ENCODE measurements at regions not wholly inside any gene's neighbourhood (a gene's known extent, or its start where the extent isn't known, plus 50 kb on each side); places are given as distances from the start of the nearest gene placed in this dataset.
"Not testable (repeated sequence)": the region's sequence is repeated elsewhere in the genome, so short reads cannot be mapped to it uniquely, and the experiment has no call there.

GRCh38 chr2:128505575-128506526, 187.2 kb upstream of the HS6ST1 start:
- DNase-seq (ENCODE audit: low read depth in 2 of 2) = no peak

GRCh38 chr2:128506534-128506933, 187.9 kb upstream of the HS6ST1 start:
- no peak for DNase-seq (ENCODE audit: low read depth in 2 of 2)

GRCh38 chr2:128510701-128511397, 192.2 kb upstream of the HS6ST1 start:
- peak; percentile 42 for DNase-seq (ENCODE audit: low read depth in 2 of 2)

- no peak for DNase-seq (ENCODE audit: low read depth in 2 of 2)
These were observed 193.2 kb upstream of the HS6ST1 start for GRCh38 chr2:128511731-128512378.

GRCh38 chr2:128512379-128513115, 193.9 kb upstream of the HS6ST1 start:
- DNase-seq (ENCODE audit: low read depth in 2 of 2) = no peak

- DNase-seq (ENCODE audit: low read depth in 2 of 2) = no peak
These were observed 194.7 kb upstream of the HS6ST1 start for GRCh38 chr2:128513116-128513960.

- no peak for DNase-seq (ENCODE audit: low read depth in 2 of 2)
These were observed 195.3 kb upstream of the HS6ST1 start for GRCh38 chr2:128513961-128514283.

GRCh38 chr2:128514555-128514955, 195.9 kb upstream of the HS6ST1 start:
- DNase-seq (ENCODE audit: low read depth in 2 of 2) = no peak

GRCh38 chr2:128516938-128517337, 198.3 kb upstream of the HS6ST1 start:
- DNase-seq (ENCODE audit: low read depth in 2 of 2) = no peak

GRCh38 chr2:128519028-128519427, 200.4 kb upstream of the HS6ST1 start:
- DNase-seq (ENCODE audit: low read depth in 2 of 2) = not testable (repeated sequence)

- DNase-seq (ENCODE audit: low read depth in 2 of 2) = no peak
These were observed 201.0 kb upstream of the HS6ST1 start for GRCh38 chr2:128519517-128520215.

- no peak for DNase-seq (ENCODE audit: low read depth in 2 of 2)
These were observed 201.7 kb upstream of the HS6ST1 start for GRCh38 chr2:128520340-128520739.

GRCh38 chr2:128520791-128521190, 202.1 kb upstream of the HS6ST1 start:
- DNase-seq (ENCODE audit: low read depth in 2 of 2) = no peak

GRCh38 chr2:128521482-128521881, 202.8 kb upstream of the HS6ST1 start:
- DNase-seq (ENCODE audit: low read depth in 2 of 2) = no peak

- DNase-seq (ENCODE audit: low read depth in 2 of 2) = no peak
These were observed 204.2 kb upstream of the HS6ST1 start for GRCh38 chr2:128522829-128523228.

GRCh38 chr2:128523457-128523856, 204.8 kb upstream of the HS6ST1 start:
- no peak for DNase-seq (ENCODE audit: low read depth in 2 of 2)

GRCh38 chr2:128524183-128524582, 205.5 kb upstream of the HS6ST1 start:
- no peak for DNase-seq (ENCODE audit: low read depth in 2 of 2)

- no peak for DNase-seq (ENCODE audit: low read depth in 2 of 2)
These were observed 207.0 kb upstream of the HS6ST1 start for GRCh38 chr2:128525653-128526052.

- DNase-seq (ENCODE audit: low read depth in 2 of 2) = no peak
These were observed 207.8 kb upstream of the HS6ST1 start for GRCh38 chr2:128526455-128526976.

- no peak for DNase-seq (ENCODE audit: low read depth in 2 of 2)
These were observed 209.5 kb upstream of the HS6ST1 start for GRCh38 chr2:128528133-128528532.

Data from fibroblast of skin of left biceps (primary cell).